Fibroblast of skin of left quadriceps (primary cell): ENCODE measurements at regions not wholly inside any gene's neighbourhood (a gene's known extent, or its start where the extent isn't known, plus 50 kb on each side); places are given as distances from the start of the nearest gene placed in this dataset.
"Not testable (repeated sequence)": the region's sequence is repeated elsewhere in the genome, so short reads cannot be mapped to it uniquely, and the experiment has no call there.

ENCODE experiments used
- DNase-seq, 2 experiments: peaks; one replicate each; pipeline ENCODE4 v3.0.0-alpha.2; 2013; ENCODE audit warnings: low read depth in 2 of 2

- DNase-seq: no peak
Observed at GRCh38 chr1:79705218-79705617, 698.7 kb upstream of the ADGRL4 start.

- DNase-seq: no peak
Observed at GRCh38 chr1:79704067-79704466, 697.5 kb upstream of the ADGRL4 start.

GRCh38 chr1:79702336-79702999, 695.9 kb upstream of the ADGRL4 start:
- not testable (repeated sequence) for DNase-seq

- no peak for DNase-seq
Observed at GRCh38 chr1:79695138-79695537, 688.6 kb upstream of the ADGRL4 start.

GRCh38 chr1:79694241-79694640, 687.7 kb upstream of the ADGRL4 start:
- no peak for DNase-seq

GRCh38 chr1:79693441-79694114, 687.0 kb upstream of the ADGRL4 start:
- DNase-seq: no peak

GRCh38 chr1:79692519-79692918, 686.0 kb upstream of the ADGRL4 start:
- DNase-seq: no peak

GRCh38 chr1:79688932-79689331, 682.4 kb upstream of the ADGRL4 start:
- no peak for DNase-seq

GRCh38 chr1:79683420-79683819, 676.9 kb upstream of the ADGRL4 start:
- DNase-seq: no peak

DNA sequence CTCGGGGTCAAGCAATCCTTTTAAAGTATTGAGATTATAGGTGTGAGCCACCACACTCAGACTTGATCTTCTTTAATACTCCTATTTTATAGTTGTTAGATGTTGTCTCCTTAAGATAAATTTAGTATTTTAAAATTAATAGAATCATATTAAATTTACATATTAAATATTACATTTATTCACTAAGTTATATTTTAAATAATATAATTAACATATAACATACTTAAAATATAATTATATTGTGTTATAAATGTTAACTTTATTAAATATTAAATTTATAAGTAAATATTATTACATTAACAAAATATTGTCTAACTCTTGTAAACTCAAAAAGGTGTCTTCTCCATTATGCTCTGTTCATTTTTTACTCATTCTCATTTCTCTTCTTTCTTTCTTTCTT, 675.9 kb upstream of the ADGRL4 start:
- DNase-seq: no peak

- DNase-seq: no peak
Observed at GRCh38 chr1:79681382-79681781, 674.9 kb upstream of the ADGRL4 start.

GRCh38 chr1:79679916-79680315, 673.4 kb upstream of the ADGRL4 start:
- DNase-seq: no peak

- DNase-seq: no peak
Observed at GRCh38 chr1:79667848-79668696, 661.5 kb upstream of the ADGRL4 start.

DNA sequence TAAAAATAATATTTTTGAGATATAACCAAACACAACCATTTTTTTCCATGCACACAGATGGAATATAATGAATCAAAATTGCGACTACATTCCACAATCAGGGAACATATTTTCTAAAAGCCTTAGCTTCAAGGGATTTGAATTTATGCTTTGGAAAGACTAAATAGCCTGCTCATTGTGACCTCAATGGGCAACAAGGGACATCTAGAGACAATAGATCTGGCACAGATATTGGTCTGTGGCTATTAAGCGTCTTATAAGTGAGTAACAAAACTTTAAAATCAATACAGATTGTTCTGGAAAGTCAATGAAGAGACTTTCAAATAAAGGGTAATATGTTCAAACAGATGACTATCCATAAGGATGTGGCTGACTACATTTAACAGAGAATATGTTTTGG, 660.6 kb upstream of the ADGRL4 start:
- DNase-seq: no peak

GRCh38 chr1:79663916-79664315, 657.4 kb upstream of the ADGRL4 start:
- no peak for DNase-seq

- peak in 1 of 2 experiments; percentile 1 for DNase-seq
Observed at GRCh38 chr1:79662596-79662995, 656.1 kb upstream of the ADGRL4 start.

GRCh38 chr1:79660129-79660528, 653.6 kb upstream of the ADGRL4 start:
- DNase-seq: no peak

- peak; percentile 34 to 43 for DNase-seq
Observed at GRCh38 chr1:79657951-79658658, 651.6 kb upstream of the ADGRL4 start.

GRCh38 chr1:79655876-79656275, 649.3 kb upstream of the ADGRL4 start:
- no peak for DNase-seq

DNA sequence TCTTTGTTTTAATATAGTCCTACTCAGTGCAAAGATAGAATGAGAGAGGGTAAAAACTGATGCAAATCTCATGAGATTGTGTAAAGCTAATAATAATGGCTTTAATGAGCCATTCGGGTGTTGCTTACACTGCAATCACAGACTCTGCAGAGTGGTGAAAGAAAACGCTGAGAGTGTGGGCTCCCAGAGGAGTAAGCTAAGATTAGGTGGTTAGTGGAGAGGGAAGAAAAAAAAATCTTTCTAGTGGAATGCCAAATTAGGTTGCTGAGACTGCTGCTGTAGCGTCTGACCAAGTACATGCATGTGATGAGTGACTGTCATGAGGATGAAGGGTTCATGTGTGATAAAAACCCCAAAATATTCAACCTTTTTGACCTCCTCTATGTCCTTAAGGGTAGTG, 645.9 kb upstream of the ADGRL4 start:
- no peak for DNase-seq

GRCh38 chr1:79648126-79648525, 641.6 kb upstream of the ADGRL4 start:
- no peak for DNase-seq

- no peak for DNase-seq
Observed at GRCh38 chr1:79646880-79647279, 640.4 kb upstream of the ADGRL4 start.
